AG04450 (cell line): ENCODE measurements at regions not wholly inside any gene's neighbourhood (a gene's known extent, or its start where the extent isn't known, plus 50 kb on each side); places are given as distances from the start of the nearest gene placed in this dataset.

Source experiments
- CTCF ChIA-PET: fragments of 300-600, 350-600 bp; formaldehyde crosslinking; extraction: SDS; loops from one replicate; lab custom pipeline; 2022; ENCODE audit warnings: antibody characterized with exemption, inconsistent platforms; lab: Charles Lee
- POLR2A ChIA-PET: fragments of 350-600 bp; formaldehyde crosslinking; extraction: SDS; loops from one replicate; lab custom pipeline; 2021; ENCODE audit warnings: antibody characterized with exemption, inconsistent platforms; lab: Yijun Ruan, JAX
- DNase-seq: peaks from one replicate; pipeline ENCODE4 v3.0.0-alpha.2; 2011; ENCODE audit warnings: low read depth, low spot score
- H3K27ac ChIP-seq: one replicate; pipeline ENCODE4 v1.5.1; 2012; ENCODE audit warnings: low read depth, low read length, control low read depth
- H3K27me3 ChIP-seq: one replicate; pipeline ENCODE4 v1.6.0; 2012; ENCODE audit warnings: low read length; ENCODE audit not compliant: control insufficient read depth, insufficient read depth
- H3K4me3 ChIP-seq: 2 replicates; pipeline ENCODE4 v1.5.1; 2011; ENCODE audit warnings: mild to moderate bottlenecking, low read depth, low read length, control low read depth
- H3K9me3 ChIP-seq: 2 replicates; pipeline ENCODE4 v1.5.1; 2012; ENCODE audit warnings: low read length; ENCODE audit not compliant: control insufficient read depth, insufficient read depth
- CTCF ChIP-seq: IDR thresholded peaks from 2 replicates; pipeline ENCODE4 v1.5.1; 2011; ENCODE audit warnings: low read depth, low read length, control low read depth, inconsistent platforms

- CTCF ChIA-PET, result no interaction called here
- H3K9me3 ChIP-seq, result no peaks in the 10 kb centered on the region
- POLR2A ChIA-PET, result no interaction called here
These were observed 572.9 kb upstream of the CHORDC1 start for GRCh38 chr11:90795746-90796145.

GRCh38 chr11:90788961-90789360 is 566.1 kb upstream of the CHORDC1 start:
- ChIA-PET POLR2A (no interaction called here), CTCF (no interaction called here)
- no peak for DNase-seq
- Histone ChIP-seq H3K27me3 (no peaks in the 10 kb centered on the region), H3K27ac (no peak overlapping the region), H3K9me3 (0 out of 2 replicates have a peak, but pooled peaks cover 6% of the 10 kb centered on the region), H3K4me3 (no peak overlapping the region)
- TF ChIP-seq CTCF, result no peak

More at GRCh38 chr11:90795746-90796145, 572.9 kb upstream of the CHORDC1 start:
- DNase-seq, result no peak
- Histone ChIP-seq H3K27me3 (no peaks in the 10 kb centered on the region), H3K27ac (no peak overlapping the region), H3K4me3 (no peak overlapping the region)
- TF ChIP-seq CTCF, result no peak

GRCh38 chr11:90784241-90784814 is 561.5 kb upstream of the CHORDC1 start:
- TF ChIP-seq CTCF, result no peak
- ChIA-PET POLR2A (no interaction called here), CTCF (no interaction called here)
- no peaks in the 10 kb centered on the region; the same call in 1 of the 2 replicates for H3K9me3 ChIP-seq
- H3K27ac ChIP-seq, result no peak overlapping the region
- DNase-seq, result no peak
- no peak overlapping the region for H3K4me3 ChIP-seq
- H3K27me3 ChIP-seq, result no peaks in the 10 kb centered on the region

- no peak for DNase-seq
- Histone ChIP-seq H3K27me3 (no peaks in the 10 kb centered on the region), H3K9me3 (no peaks in the 10 kb centered on the region; the same call in 1 of the 2 replicates), H3K27ac (no peak overlapping the region), H3K4me3 (no peak overlapping the region)
- ChIA-PET CTCF (no interaction called here), POLR2A (no interaction called here)
- TF ChIP-seq CTCF, result no peak
These were observed 560.3 kb upstream of the CHORDC1 start for GRCh38 chr11:90783111-90783510.

- Histone ChIP-seq H3K4me3 (no peak overlapping the region), H3K27me3 (no peaks in the 10 kb centered on the region), H3K9me3 (peaks cover 22% of the 10 kb centered on the region), H3K27ac (no peak overlapping the region)
- DNase-seq, result no peak
- ChIA-PET POLR2A (no interaction called here), CTCF (no interaction called here)
- no peak for TF ChIP-seq CTCF
These were observed 556.2 kb upstream of the CHORDC1 start for GRCh38 chr11:90779098-90779497.
